ENCODE measurements at regions not wholly inside any gene's neighbourhood (a gene's known extent, or its start where the extent isn't known, plus 50 kb on each side); places are given as distances from the start of the nearest gene placed in this dataset.

- no peak for TF ChIP-seq SP4 (CRISPR knock-in tag; IDR thresholded peaks at IDR 0.05)
- no peak for TF ChIP-seq ZBTB2 (CRISPR knock-in tag; IDR thresholded peaks at IDR 0.05; ENCODE audit: low read depth)
- no peak for TF ChIP-seq ZNF580 (CRISPR knock-in tag; IDR thresholded peaks at IDR 0.05; ENCODE audit: borderline replicate concordance, low read depth)
- no peak for TF ChIP-seq ZNF777 (CRISPR knock-in tag; IDR thresholded peaks at IDR 0.05)
- TF ChIP-seq ADNP (CRISPR knock-in tag; IDR thresholded peaks at IDR 0.05), result no peak
- no peak for TF ChIP-seq ZBTB14 (CRISPR knock-in tag; IDR thresholded peaks at IDR 0.05)
- no peak for TF ChIP-seq MBNL3 (CRISPR knock-in tag; conservative IDR thresholded peaks at IDR 0.05)
- TF ChIP-seq CTCF (CRISPR knock-in tag; IDR thresholded peaks at IDR 0.05), result no peak
- no peak for TF ChIP-seq CBFB (CRISPR knock-in tag; IDR thresholded peaks at IDR 0.05)
- TF ChIP-seq ZBTB43 (CRISPR knock-in tag; conservative IDR thresholded peaks at IDR 0.05), result no peak
- no peak for TF ChIP-seq PBX2 (CRISPR knock-in tag; IDR thresholded peaks at IDR 0.05)
- TF ChIP-seq HDAC2 (CRISPR knock-in tag; IDR thresholded peaks at IDR 0.05), result no peak
Observed at GRCh38 chr2:193326296-193326695, 1131.6 kb upstream of the TMEFF2 start.
